Fibroblast of pulmonary artery (primary cell): ENCODE measurements at regions not wholly inside any gene's neighbourhood (a gene's known extent, or its start where the extent isn't known, plus 50 kb on each side); places are given as distances from the start of the nearest gene placed in this dataset.

ENCODE experiments used
- DNase-seq: peaks from one replicate; pipeline ENCODE4 v3.0.0-alpha.2; 2010; ENCODE audit warnings: low read depth
- H3K4me3 ChIP-seq: replicated peaks from 2 replicates; pipeline ENCODE4 v1.5.1; 2011; ENCODE audit warnings: low read depth, mild to moderate bottlenecking, control low read depth, low read length, moderate library complexity
- CTCF ChIP-seq: IDR thresholded peaks from 2 replicates; pipeline ENCODE4 v1.5.1; 2011; ENCODE audit warnings: mild to moderate bottlenecking, control low read depth, low read length, inconsistent platforms; ENCODE audit errors: missing control alignments

DNA sequence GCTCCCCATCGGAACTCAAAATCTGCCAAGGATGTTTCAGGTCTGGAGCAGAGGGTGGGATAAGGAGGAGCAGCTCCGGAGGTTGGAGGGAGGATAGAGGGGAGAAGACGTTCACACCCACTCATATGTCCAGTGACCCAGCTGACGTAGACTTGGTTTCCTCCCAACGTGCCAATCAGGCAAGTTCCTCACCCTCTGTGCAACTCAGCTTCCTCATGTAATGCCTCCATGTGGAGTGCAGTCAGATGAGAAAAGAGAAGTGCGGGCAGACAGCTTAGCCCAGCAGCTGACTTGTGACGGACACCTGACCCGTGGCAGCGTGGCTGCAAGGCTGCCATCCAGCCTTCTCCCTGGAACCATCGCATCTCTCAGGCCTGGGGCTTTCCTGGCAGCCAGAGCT lies 86.8 kb downstream of the NPTX2 start:
- no peak for TF ChIP-seq CTCF
- no peak for DNase-seq
- H3K4me3 ChIP-seq: no peak overlapping the region

DNA sequence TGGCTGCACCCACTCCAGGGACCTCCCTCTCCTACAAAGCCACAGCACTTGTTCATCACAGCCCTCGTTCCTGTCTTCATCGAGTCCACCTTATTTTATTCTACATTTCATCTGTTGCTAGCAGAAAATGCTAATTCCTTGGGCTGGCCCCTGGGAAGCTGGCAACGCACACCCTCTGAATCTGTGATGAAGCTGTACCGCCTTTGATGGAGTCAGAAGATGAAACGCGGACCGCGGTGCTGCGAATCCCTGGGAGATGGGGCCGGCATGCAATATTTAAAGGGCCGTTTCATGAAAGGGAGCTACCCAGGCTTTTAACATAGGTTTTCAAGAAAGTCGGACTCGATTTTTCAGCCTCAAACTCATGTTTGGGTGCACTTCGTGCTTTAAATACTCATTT lies 88.5 kb downstream of the NPTX2 start:
- DNase-seq: no peak
- no peak overlapping the region for H3K4me3 ChIP-seq
- TF ChIP-seq CTCF: no peak

DNA sequence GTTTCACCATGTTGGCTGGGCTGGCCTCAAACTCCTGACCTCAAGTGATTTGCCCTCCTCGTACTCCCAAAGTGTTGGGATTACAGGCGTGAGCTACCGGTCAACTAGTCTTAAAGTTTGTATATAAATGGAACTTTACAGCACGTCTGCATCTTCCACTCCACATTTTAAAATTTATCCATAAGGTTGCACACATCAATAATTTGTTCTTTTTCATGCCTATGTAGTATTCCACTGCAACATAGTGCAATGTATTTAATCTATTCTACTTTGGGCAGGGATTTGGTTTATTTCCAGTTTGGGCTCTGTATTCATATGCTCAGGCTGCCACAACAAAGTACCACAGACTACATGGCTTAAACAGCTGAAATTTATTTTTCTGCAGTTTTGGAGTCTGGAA lies 90.0 kb downstream of the NPTX2 start:
- DNase-seq: no peak
- H3K4me3 ChIP-seq: no peak overlapping the region
- TF ChIP-seq CTCF: no peak

DNA sequence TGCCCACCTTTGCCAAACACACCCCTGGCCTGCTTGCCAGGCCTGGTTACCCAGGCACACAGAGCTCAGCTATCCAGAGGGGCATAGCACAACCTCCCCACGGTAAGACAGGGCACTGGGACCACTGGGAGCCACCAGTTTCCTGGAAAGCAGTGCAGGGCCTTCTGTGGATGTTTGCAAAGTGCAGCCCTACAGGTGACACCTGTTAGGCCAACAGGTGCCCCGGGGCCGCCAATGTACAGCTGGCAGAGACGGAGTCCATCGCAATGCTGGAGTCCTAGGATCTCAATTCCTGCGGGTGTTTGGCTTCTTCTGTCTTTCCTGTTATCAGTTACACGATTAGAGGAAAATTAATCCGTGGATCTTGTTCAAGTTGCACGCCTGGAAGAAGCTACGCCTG lies 94.9 kb downstream of the NPTX2 start:
- TF ChIP-seq CTCF: no peak
- no peak for DNase-seq
- no peak overlapping the region for H3K4me3 ChIP-seq

DNA sequence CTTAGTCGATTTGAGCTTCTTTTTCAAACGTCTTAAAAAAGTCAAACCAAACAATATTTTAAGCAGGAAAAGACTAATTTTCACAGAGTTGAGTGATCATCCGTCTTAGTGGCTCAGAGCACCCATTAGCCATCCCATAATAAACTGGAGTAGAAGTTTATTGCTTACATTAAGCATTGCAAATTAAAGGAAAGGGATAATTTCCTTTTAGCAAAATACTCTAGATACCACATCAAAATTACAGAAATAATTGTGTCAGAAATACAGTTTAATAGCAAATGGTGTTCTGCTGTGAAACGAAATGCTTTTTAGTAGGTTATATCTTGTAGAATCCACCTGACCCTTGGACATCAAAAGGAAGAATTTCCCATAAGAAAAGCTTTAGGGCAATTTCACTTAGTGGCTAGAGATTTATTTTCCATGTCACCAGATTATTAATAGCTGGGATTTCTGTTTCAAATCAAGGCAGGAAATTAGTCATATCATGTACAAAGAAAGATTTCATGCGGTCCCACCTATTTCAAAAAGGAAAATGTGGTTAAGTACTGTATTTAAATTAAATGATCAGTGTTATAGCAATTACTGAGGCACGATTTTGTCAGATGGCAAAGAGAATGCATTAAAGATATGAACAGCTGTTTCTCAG lies 96.2 kb downstream of the NPTX2 start:
- no peak for DNase-seq

GRCh38 chr7:98719396-98719795 lies 102.3 kb downstream of the NPTX2 start:
- TF ChIP-seq CTCF: no peak
- H3K4me3 ChIP-seq: no peak overlapping the region
- no peak for DNase-seq

More for the DNA sequence above, 96.2 kb downstream of the NPTX2 start:
- TF ChIP-seq CTCF: no peak
- no peak overlapping the region for H3K4me3 ChIP-seq

GRCh38 chr7:98722402-98722801 lies 105.3 kb downstream of the NPTX2 start:
- H3K4me3 ChIP-seq: no peak overlapping the region
- DNase-seq: no peak
- no peak for TF ChIP-seq CTCF
